HFFc6 (cell line): ENCODE measurements at regions not wholly inside any gene's neighbourhood (a gene's known extent, or its start where the extent isn't known, plus 50 kb on each side); places are given as distances from the start of the nearest gene placed in this dataset.

Source experiments
- DNase-seq: peaks from one replicate; pipeline ENCODE4 v3.0.0-alpha.2; 2018
- H3K27ac Mint-ChIP-seq: 2 replicates; pipeline ENCODE4 v1.8.0; 2020; ENCODE audit warnings: mild to moderate bottlenecking, mixed read lengths
- H3K27me3 Mint-ChIP-seq: 2 replicates; pipeline ENCODE4 v1.8.0; 2021; ENCODE audit warnings: mild to moderate bottlenecking, moderate library complexity, mixed read lengths; ENCODE audit not compliant: insufficient read depth
- H3K36me3 Mint-ChIP-seq: 2 replicates; pipeline ENCODE4 v1.8.0; 2021; ENCODE audit warnings: low read depth, mixed read lengths
- H3K4me1 Mint-ChIP-seq: 2 replicates; pipeline ENCODE4 v1.8.0; 2020; ENCODE audit warnings: low read depth, mixed read lengths
- H3K4me3 Mint-ChIP-seq: 2 replicates; pipeline ENCODE4 v1.8.0; 2020; ENCODE audit warnings: mild to moderate bottlenecking, moderate library complexity, mixed read lengths
- H3K9me3 Mint-ChIP-seq: 2 replicates; pipeline ENCODE4 v1.8.0; 2020; ENCODE audit warnings: mild to moderate bottlenecking, mixed read lengths
- TF ChIP-seq, protein P1 (sequence below): fragments of 200-600 bp; sonication (generic); IDR thresholded peaks from 2 replicates; pipeline ENCODE4 v1.5.0; 2021; ENCODE audit warnings: antibody characterized with exemption, mild to moderate bottlenecking

DNA sequence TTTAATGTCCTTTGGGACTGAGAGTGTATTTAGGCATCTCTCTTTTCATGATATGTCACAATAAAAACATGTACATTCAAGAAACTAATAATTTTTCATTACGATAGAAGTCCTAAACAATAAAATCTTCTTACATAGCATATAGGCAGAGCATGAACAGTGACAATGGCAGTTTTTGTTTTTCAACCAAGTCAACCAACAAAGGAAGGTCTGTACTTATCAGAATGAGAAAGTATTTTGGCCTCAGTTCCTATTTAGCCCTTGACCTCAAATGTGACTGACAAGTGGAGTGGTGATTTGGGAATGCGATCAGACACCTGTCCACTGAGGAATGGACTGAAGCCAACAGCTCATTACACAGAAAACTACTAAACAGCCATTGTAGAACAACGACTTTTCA is 219.5 kb downstream of the TMEM161B start:
- peaks cover 21% of the 10 kb centered on the region for H3K9me3 Mint-ChIP-seq
- no peak for DNase-seq
- H3K36me3 Mint-ChIP-seq: no peaks in the 10 kb centered on the region
- no peaks in the 10 kb centered on the region for H3K4me1 Mint-ChIP-seq
- H3K4me3 Mint-ChIP-seq: no peak overlapping the region
- no peaks in the 10 kb centered on the region; the same call in 1 of the 2 replicates for H3K27me3 Mint-ChIP-seq
- no peak overlapping the region for H3K27ac Mint-ChIP-seq
- TF ChIP-seq, protein P1, sequence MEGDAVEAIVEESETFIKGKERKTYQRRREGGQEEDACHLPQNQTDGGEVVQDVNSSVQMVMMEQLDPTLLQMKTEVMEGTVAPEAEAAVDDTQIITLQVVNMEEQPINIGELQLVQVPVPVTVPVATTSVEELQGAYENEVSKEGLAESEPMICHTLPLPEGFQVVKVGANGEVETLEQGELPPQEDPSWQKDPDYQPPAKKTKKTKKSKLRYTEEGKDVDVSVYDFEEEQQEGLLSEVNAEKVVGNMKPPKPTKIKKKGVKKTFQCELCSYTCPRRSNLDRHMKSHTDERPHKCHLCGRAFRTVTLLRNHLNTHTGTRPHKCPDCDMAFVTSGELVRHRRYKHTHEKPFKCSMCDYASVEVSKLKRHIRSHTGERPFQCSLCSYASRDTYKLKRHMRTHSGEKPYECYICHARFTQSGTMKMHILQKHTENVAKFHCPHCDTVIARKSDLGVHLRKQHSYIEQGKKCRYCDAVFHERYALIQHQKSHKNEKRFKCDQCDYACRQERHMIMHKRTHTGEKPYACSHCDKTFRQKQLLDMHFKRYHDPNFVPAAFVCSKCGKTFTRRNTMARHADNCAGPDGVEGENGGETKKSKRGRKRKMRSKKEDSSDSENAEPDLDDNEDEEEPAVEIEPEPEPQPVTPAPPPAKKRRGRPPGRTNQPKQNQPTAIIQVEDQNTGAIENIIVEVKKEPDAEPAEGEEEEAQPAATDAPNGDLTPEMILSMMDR: no peak

DNA sequence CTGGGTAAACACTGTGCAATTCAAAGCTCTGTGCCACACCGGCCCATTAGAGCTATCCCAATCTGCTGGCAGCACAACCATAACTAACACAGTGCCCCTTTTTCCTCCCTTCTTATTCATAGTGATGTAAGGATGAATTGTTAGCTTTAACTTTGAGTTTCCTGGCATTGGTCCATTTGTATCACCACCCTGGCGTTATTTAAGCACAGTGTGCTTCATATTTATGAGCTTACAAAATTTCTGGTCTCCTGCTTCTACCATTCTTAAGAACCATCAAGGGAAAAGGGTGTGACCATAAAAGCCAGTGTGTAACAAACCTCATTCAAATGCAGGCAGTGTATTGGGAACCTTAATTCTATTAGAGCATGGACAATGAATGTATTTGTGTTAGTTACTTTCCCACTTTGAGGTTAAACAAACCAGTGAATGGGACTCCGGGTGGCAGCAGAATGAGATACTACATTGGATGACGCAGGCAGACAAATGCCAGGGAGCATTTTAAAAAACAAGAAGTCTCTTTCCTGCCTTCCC is 222.6 kb downstream of the TMEM161B start:
- no peak for DNase-seq
- no peak overlapping the region for H3K27ac Mint-ChIP-seq
- H3K4me3 Mint-ChIP-seq: no peak overlapping the region
- H3K4me1 Mint-ChIP-seq: no peaks in the 10 kb centered on the region
- no peaks in the 10 kb centered on the region; the same call in 1 of the 2 replicates for H3K27me3 Mint-ChIP-seq
- no peaks in the 10 kb centered on the region for H3K36me3 Mint-ChIP-seq
- TF ChIP-seq, protein P1: no peak
- H3K9me3 Mint-ChIP-seq: peaks cover 12% of the 10 kb centered on the region

DNA sequence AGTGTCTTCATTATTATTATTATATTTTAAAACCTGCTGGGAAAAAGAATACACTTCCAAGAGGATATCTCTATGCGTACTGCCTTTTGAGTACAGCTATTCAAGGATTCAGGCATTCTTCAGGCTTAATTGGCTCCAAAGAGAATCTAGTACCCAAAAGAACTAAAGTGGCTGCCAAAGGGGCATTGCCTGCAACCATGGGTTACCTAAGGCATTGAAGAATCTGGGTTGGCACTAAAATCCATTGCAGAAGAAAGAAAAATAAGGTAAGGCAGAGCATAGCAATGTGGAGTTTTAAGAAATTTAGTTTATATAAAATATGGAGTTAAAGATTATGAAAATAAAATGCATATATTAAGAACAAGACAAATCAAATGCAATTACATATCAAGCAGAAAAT is 223.5 kb downstream of the TMEM161B start:
- H3K27me3 Mint-ChIP-seq: no peaks in the 10 kb centered on the region; the same call in 1 of the 2 replicates
- H3K36me3 Mint-ChIP-seq: no peaks in the 10 kb centered on the region
- H3K4me1 Mint-ChIP-seq: no peaks in the 10 kb centered on the region
- H3K27ac Mint-ChIP-seq: no peak overlapping the region
- H3K4me3 Mint-ChIP-seq: no peak overlapping the region
- no peak for DNase-seq
- TF ChIP-seq, protein P1: no peak
- peaks cover 13% of the 10 kb centered on the region for H3K9me3 Mint-ChIP-seq

DNA sequence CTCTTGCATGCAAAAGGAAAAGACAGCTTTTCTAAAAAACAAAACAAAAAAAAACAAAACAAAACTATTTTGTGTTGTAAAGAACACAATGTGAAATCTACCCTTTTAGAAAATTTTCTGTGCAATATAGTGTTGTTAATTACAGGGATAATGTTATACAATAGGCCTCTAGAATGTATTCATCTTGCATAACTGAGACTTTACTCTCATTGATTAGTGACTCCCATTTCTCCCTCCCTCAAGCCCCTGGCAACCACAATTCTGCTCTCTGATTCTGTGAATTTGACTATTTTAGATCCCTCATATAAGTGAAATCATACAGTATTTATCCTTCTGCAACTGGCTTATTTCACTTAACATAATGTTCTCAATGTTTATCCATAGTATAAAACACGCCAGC is 234.1 kb downstream of the TMEM161B start:
- TF ChIP-seq, protein P1: no peak
- no peak for DNase-seq
- H3K36me3 Mint-ChIP-seq: no peaks in the 10 kb centered on the region
- H3K9me3 Mint-ChIP-seq: peaks cover 18% of the 10 kb centered on the region
- H3K4me1 Mint-ChIP-seq: no peaks in the 10 kb centered on the region
- H3K4me3 Mint-ChIP-seq: no peak overlapping the region
- no peak overlapping the region for H3K27ac Mint-ChIP-seq
- no peaks in the 10 kb centered on the region; the same call in 1 of the 2 replicates for H3K27me3 Mint-ChIP-seq

DNA sequence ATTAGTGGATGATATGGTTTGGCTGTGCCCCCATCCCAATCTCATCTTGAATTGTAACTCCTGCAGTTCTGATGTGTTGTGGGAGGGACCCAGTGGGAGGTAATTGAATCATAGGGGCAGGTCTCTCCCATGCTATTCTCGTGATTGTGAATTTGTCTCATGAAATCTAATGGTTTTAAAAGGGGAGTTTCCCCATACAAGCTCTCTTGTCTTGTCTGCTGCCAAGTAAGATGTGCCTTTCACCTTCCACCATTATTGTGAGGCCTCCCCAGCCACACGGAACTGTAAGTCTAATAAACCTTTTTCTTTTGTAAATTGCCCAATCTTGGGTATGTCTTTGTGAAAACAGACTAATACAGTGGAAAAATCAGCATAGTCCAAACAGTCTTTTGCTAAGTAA is 235.5 kb downstream of the TMEM161B start:
- H3K4me1 Mint-ChIP-seq: no peaks in the 10 kb centered on the region
- DNase-seq: no peak

More for the DNA sequence above, 235.5 kb downstream of the TMEM161B start:
- H3K27me3 Mint-ChIP-seq: no peaks in the 10 kb centered on the region
- no peaks in the 10 kb centered on the region for H3K36me3 Mint-ChIP-seq
- TF ChIP-seq, protein P1: no peak
- H3K4me3 Mint-ChIP-seq: no peak overlapping the region
- peaks cover 13% of the 10 kb centered on the region for H3K9me3 Mint-ChIP-seq
- H3K27ac Mint-ChIP-seq: no peak overlapping the region
